ENCODE measurements at regions not wholly inside any gene's neighbourhood (a gene's known extent, or its start where the extent isn't known, plus 50 kb on each side); places are given as distances from the start of the nearest gene placed in this dataset.

DNA sequence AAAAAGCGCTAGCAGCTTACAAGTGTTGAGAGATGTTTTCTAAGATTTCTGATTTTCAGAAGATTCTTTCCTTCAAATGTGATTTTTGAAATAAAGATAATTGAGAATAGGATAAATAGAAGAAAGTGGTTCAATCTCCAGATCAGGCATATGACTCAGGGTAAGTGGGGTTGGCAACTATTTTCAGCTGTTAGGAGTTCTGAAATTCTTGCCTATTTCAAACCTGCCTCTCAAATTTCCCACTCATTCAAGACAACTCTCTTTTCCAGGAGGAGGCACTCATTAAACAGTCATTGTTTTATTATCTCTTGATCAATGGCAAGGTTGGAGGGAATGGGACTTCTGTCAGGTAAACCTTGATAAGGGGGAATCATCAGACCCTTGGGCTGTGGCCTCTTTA is 138.9 kb downstream of the HNMT start:
- TF ChIP-seq POLR2A (IDR thresholded peaks at IDR 0.05; ENCODE audit: low read depth, low read length) (no peak), GATA2 (IDR thresholded peaks at IDR 0.05; ENCODE audit: insufficient read depth, insufficient read length, low read depth, low read length) (no peak), CTCF (IDR thresholded peaks at IDR 0.05; ENCODE audit: extremely low read depth in 1 of 2, insufficient read depth in 1 of 2, low read depth in 1 of 2, low read length in 2 of 2) (no peak), EZH2 (IDR thresholded peaks at IDR 0.05; ENCODE audit: borderline replicate concordance, low read depth, low read length, severe bottlenecking) (no peak), POLR2AphosphoS5 (IDR thresholded peaks at IDR 0.05; ENCODE audit: insufficient read depth, low read depth, low read length) (no peak), FOS (IDR thresholded peaks at IDR 0.05; ENCODE audit: borderline replicate concordance, insufficient read depth, low read length) (no peak), MYC (IDR thresholded peaks at IDR 0.05; ENCODE audit: low read depth, low read length) (no peak)
- TF ChIP-seq, protein P1, sequence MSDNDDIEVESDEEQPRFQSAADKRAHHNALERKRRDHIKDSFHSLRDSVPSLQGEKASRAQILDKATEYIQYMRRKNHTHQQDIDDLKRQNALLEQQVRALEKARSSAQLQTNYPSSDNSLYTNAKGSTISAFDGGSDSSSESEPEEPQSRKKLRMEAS (IDR thresholded peaks at IDR 0.05; ENCODE audit: insufficient read depth, insufficient read length), result no peak

All from endothelial cell of umbilical vein (primary cell).